Upper lobe of left lung (tissue), 6 donors: ENCODE measurements at regions not wholly inside any gene's neighbourhood (a gene's known extent, or its start where the extent isn't known, plus 50 kb on each side); places are given as distances from the start of the nearest gene placed in this dataset.
A peak's percentile ranks its signal among the peaks of the same experiment; 100 is the strongest.

ENCODE experiments used
- ATAC-seq, 2 donors: fragments of 200-7000 bp; cut with Tn5 transposase; one replicate each; pipeline ENCODE4 v1.9.1; 2022; ENCODE audit warnings: mild to moderate bottlenecking in 2 of 2, moderate library complexity in 2 of 2; ENCODE audit not compliant: low FRiP score in 2 of 2
- DNase-seq, 2 donors: peaks; one replicate each; pipeline ENCODE4 v3.0.0-alpha.2; 2019 to 2020
- H3K27ac ChIP-seq, 4 donors: fragments of 200-600 bp; sonication (generic); one replicate each; pipeline ENCODE4 v1.5.1; 2016 to 2019
- H3K27me3 ChIP-seq, 4 donors: fragments of 200-600 bp; sonication (generic); one replicate each; pipeline ENCODE4 v1.5.1; 2017 to 2019
- H3K36me3 ChIP-seq, 4 donors: fragments of 200-600 bp; sonication (generic); one replicate each; pipeline ENCODE4 v1.5.1; 2016 to 2019
- H3K4me1 ChIP-seq, 4 donors: fragments of 200-600 bp; sonication (generic); one replicate each; pipeline ENCODE4 v1.5.1; 2018 to 2019
- H3K4me3 ChIP-seq, 4 donors: fragments of 200-600 bp; sonication (generic); one replicate each; pipeline ENCODE4 v1.5.1; 2017 to 2019; ENCODE audit warnings: mild to moderate bottlenecking in 2 of 4, moderate library complexity in 1 of 4
- H3K9me3 ChIP-seq, 4 donors: fragments of 200-600 bp; sonication (generic); one replicate each; pipeline ENCODE4 v1.5.1; 2018 to 2019
- EP300 ChIP-seq, 4 donors: sonication (generic); formaldehyde crosslinking; IDR thresholded peaks; one replicate each; pipeline ENCODE4 v1.5.1; 2017; ENCODE audit warnings: antibody characterized with exemption in 4 of 4, control low read depth in 2 of 4
- POLR2A ChIP-seq, 4 donors: fragments of 450-650 bp; IDR thresholded peaks; one replicate each; pipeline ENCODE4 v1.5.1; 2016 to 2017; ENCODE audit warnings: antibody characterized with exemption in 4 of 4, mild to moderate bottlenecking in 2 of 4
- POLR2AphosphoS5 ChIP-seq, 2 donors: sonication (generic); formaldehyde crosslinking; IDR thresholded peaks; one replicate each; pipeline ENCODE4 v1.5.1; 2017; ENCODE audit warnings: antibody characterized with exemption in 2 of 2
- WGBS, 2 donors: methylation state at CpG; one replicate each; pipeline ENCODE4 v1.1.5; 2017 to 2018; 5-methylcytosine and 5-hydroxymethylcytosine counted together
- TF ChIP-seq, protein P1 (sequence below), 6 experiments: fragments of 450-650 bp in 4 of 6; fragments of 200-600 bp in 2 of 6; sonication (generic) in 2 of 6; IDR thresholded peaks; one replicate each; pipeline ENCODE4 v1.5.1; 2016 to 2019; ENCODE audit warnings: antibody characterized with exemption in 6 of 6
- donor health status: DM: no; HTN: no; CAD: no; lungs with moderate emphysema.
- donor health status: DM: no; HTN: yes; CAD: no; lungs with severe emphysema.

DNA sequence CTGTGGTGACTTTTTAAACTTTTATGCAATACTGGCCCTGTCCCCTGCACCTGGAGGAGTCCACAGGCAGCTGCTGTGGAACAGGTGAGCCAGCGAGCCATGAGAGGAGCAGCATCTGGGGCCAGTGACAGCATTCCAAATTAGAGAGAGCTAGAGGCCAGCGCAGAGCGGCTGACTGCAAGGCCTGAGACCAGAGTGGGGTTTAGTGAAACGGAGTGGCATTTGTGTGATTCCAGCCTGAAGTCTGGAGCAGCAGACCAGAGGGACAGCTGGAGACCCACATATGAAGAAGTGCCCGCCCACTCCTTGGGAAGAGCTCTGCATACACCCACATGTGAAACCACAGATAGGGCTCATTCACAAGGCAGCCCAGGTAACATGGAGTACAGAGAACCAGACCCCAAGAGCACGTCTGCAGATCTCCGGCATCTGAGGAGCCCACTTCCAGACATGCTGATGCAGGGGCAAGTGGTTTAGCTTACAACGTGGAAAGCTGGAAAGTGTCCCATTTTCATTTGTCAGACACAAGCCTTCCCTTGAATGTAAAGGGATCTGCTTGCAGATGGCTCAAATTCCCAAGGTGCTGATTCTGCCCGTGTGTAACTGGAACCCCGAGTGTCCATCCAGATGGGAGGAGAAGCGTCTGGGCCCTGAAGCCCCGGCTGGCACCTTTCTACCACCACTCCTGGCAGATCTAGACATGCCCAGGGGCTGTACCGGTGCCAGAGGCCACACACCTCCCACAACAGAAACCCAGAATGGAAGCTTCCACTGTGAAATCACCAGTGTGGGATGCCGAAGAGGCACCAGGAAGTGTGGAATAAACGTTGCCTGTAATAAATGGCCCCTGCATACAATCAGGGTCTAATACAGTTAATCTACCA lies 256.0 kb upstream of the TCERG1L start:
- WGBS, 2 donors = 61 to 78% methylated on average over 8 to 15 of the region's 15 CpGs
- no peaks in the 10 kb centered on the region for H3K27me3 ChIP-seq
- DNase-seq = no peak
- H3K4me1 ChIP-seq = no peaks in the 10 kb centered on the region
- H3K9me3 ChIP-seq = peaks cover 0 to 10% (median 5%) of the 10 kb centered on the region in 4 donors
- ATAC-seq = no peak
- H3K36me3 ChIP-seq = no peaks in the 10 kb centered on the region
- no peak overlapping the region for H3K27ac ChIP-seq
- H3K4me3 ChIP-seq = no peak overlapping the region
- TF ChIP-seq EP300 (IDR thresholded peaks at IDR 0.05) (no peak), POLR2AphosphoS5 (IDR thresholded peaks at IDR 0.05) (no peak), POLR2A (IDR thresholded peaks at IDR 0.05) (no peak)
- TF ChIP-seq, protein P1, sequence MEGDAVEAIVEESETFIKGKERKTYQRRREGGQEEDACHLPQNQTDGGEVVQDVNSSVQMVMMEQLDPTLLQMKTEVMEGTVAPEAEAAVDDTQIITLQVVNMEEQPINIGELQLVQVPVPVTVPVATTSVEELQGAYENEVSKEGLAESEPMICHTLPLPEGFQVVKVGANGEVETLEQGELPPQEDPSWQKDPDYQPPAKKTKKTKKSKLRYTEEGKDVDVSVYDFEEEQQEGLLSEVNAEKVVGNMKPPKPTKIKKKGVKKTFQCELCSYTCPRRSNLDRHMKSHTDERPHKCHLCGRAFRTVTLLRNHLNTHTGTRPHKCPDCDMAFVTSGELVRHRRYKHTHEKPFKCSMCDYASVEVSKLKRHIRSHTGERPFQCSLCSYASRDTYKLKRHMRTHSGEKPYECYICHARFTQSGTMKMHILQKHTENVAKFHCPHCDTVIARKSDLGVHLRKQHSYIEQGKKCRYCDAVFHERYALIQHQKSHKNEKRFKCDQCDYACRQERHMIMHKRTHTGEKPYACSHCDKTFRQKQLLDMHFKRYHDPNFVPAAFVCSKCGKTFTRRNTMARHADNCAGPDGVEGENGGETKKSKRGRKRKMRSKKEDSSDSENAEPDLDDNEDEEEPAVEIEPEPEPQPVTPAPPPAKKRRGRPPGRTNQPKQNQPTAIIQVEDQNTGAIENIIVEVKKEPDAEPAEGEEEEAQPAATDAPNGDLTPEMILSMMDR (IDR thresholded peaks at IDR 0.05) = no peak

DNA sequence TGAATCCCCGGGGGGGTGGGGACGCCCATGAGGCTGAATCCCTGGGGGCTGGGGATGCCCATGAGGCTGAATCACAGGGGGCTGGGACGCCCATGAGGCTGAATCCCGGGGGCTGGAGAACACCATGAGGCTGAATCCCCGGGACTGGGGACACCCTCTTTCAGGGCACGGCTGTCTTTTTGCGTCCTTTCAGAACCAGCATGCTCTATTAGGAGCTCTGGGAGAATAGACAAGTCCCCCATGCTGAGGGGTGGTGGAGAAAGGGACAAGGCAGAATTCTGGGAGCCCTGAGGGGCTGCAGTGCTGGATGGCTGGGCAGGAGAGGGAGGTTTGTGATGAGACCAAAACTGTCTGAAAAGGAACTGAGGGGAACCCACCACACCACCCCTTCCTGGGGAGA lies 257.3 kb upstream of the TCERG1L start:
- Histone ChIP-seq H3K27me3 (no peaks in the 10 kb centered on the region), H3K4me3 (no peak overlapping the region), H3K9me3 (peaks cover 0 to 10% (median 5%) of the 10 kb centered on the region in 4 donors), H3K36me3 (no peaks in the 10 kb centered on the region), H3K27ac (no peak overlapping the region), H3K4me1 (no peaks in the 10 kb centered on the region)
- WGBS, 2 donors = 56 to 66% methylated on average over 3 to 7 of the region's 7 CpGs
- ATAC-seq (no peak), DNase-seq (peak in 1 of 2 donors; percentile 2)
- TF ChIP-seq POLR2AphosphoS5 (IDR thresholded peaks at IDR 0.05) = no peak
- TF ChIP-seq POLR2A (IDR thresholded peaks at IDR 0.05) = no peak
- TF ChIP-seq, protein P1 (IDR thresholded peaks at IDR 0.05) = no peak
- no peak for TF ChIP-seq EP300 (IDR thresholded peaks at IDR 0.05)

GRCh38 chr10:131569851-131570715 lies 258.6 kb upstream of the TCERG1L start:
- no peak overlapping the region for H3K4me3 ChIP-seq
- ATAC-seq (no peak), DNase-seq (peak in 1 of 2 donors; percentile 12)
- H3K36me3 ChIP-seq = no peaks in the 10 kb centered on the region
- WGBS, 2 donors = 72 to 76% methylated on average over 18 to 21 of the region's 21 CpGs
- H3K27ac ChIP-seq = no peak overlapping the region
- peaks cover 0 to 7% (median 3%) of the 10 kb centered on the region in 4 donors for H3K9me3 ChIP-seq
- H3K4me1 ChIP-seq = no peaks in the 10 kb centered on the region
- no peaks in the 10 kb centered on the region for H3K27me3 ChIP-seq
- TF ChIP-seq POLR2AphosphoS5 (IDR thresholded peaks at IDR 0.05) = no peak
- TF ChIP-seq, protein P1 (IDR thresholded peaks at IDR 0.05) = no peak
- no peak for TF ChIP-seq EP300 (IDR thresholded peaks at IDR 0.05)
- TF ChIP-seq POLR2A (IDR thresholded peaks at IDR 0.05) = no peak

DNA sequence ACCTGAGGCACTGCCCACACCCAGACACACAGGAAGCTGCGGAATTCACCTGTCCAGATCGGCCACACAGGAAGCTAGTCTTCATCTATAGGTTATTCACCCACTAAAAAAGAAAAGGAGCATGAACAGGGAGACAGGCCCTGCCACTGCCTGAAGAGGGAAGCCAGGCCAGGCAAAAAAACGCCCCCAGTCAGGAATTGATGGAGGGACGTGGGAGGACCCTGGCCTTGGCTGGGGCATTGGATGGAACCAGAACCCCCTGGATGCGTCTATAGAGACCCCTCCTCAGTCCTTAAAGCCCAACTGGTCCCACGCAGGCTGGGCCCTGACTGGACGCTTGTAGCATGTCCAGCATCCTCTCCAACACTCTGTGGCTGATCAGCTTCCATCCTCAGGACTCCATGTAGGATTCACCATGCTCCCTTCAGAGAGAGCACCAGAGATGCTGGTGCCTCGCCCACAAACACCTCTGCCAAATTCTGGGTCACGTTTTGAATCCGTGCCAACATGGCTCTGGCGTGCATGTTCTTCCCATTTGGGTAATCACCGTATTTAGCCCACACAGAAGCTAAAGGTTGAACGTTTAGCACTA lies 259.3 kb upstream of the TCERG1L start:
- Histone ChIP-seq H3K27ac (no peak overlapping the region), H3K4me1 (no peaks in the 10 kb centered on the region), H3K36me3 (no peaks in the 10 kb centered on the region), H3K4me3 (no peak overlapping the region), H3K9me3 (peaks cover 0 to 5% (median 0%) of the 10 kb centered on the region in 4 donors), H3K27me3 (no peaks in the 10 kb centered on the region)
- DNase-seq = peak in 1 of 2 donors; percentile 10
- no peak for ATAC-seq
- 68 to 84% methylated on average over 13 of the region's 13 CpGs for WGBS, 2 donors
- TF ChIP-seq, protein P1 (IDR thresholded peaks at IDR 0.05) = no peak
- TF ChIP-seq POLR2AphosphoS5 (IDR thresholded peaks at IDR 0.05) (no peak), EP300 (IDR thresholded peaks at IDR 0.05) (no peak), POLR2A (IDR thresholded peaks at IDR 0.05) (no peak)
